ENCODE measurements at regions not wholly inside any gene's neighbourhood (a gene's known extent, or its start where the extent isn't known, plus 50 kb on each side); places are given as distances from the start of the nearest gene placed in this dataset.
"Not testable (repeated sequence)": the region's sequence is repeated elsewhere in the genome, so short reads cannot be mapped to it uniquely, and the experiment has no call there.

DNA sequence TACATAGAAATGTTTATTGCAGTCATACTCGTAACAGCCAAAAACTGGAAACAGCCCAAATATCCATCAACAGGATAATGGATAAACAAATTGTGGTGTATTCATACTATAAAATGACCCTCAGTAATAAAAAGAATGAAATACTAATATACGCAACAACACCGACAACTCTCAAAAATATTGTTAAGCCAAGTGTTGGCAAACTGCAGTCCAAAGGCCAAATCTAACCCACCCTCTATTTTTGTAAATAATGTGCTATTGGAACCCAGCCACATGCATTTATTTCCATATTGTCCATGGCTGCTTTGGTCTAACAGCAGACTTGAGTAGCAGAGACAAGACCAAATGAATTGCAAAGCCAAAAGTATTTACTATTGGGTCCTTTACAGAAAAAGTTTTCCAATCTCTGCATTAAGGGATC is 151.0 kb downstream of the MREG start:
- DNase-seq (ENCODE audit: low read depth, low spot score) = no peak

DNA sequence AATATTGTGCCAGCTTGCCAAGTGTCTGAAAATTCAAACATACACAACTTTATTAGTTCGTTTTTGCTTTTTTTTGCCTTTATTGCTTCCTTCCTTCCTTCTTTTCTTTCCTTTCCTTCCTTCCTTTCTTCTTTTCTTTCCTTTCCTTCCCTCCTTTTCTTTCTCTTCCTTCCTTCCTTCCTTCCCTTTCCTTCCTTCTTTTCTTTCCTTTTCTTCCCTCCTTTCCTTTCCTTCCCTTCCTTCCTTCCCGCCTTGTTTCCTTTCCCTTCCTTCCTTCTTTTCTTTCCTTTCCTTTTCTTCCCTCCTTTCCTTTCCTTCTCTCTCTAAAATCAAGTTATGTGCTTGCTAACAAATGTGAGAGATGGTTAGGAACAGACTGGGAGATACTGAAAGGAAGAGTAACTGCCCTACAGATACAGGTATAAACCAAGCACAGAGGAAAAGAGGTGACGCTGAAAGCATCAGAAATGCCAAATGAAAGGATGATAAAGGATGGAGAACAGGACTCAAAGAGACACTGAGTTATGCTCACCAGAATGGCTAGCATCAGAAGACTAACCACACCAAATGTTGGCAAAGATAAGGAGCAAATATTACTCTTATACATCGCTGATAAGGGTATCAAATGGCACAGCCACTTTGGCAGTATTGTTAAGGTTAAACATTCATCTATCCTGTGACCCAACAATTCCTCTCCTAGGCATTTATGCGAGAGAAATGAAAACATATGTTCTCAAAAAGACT is 151.6 kb downstream of the MREG start:
- DNase-seq (ENCODE audit: low read depth, low spot score) = no peak

DNA sequence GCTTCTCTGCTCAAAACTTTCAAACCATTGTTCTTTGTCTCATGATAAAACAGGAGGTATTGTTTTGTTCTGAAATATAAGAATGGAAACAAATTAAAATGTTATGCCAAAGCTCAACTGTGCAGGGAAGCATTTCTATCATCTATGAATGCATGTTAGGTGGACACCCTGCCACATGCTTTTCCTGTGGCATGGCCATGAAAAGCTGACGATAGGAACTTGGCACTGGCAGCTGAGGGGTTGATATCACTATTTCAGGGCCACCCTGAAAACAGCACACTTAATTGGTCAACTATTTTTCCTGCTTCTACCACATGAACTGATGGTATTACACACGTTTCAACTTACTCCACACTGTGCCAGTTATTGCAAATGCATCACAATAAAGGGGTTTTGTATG is 157.3 kb downstream of the MREG start:
- DNase-seq (ENCODE audit: low read depth, low spot score) = no peak

DNA sequence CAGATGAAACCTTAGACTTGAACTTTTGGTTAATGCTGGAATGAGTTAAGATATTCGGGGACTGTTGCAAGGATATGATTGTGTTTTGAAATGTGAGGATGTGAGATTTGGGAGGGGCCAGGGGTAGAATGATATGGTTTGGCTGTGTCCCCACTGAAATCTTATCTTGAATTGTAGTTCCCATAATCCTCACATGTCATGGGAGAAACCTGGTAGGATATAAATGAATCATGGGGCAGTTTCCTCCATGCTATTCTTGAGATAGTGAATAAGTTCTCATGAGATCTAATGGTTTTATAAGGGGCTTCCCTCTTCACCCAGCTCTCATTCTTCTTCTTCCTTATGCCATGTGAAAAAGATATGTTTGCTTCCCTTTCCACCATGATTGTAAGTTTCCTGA is 158.0 kb downstream of the MREG start:
- not testable (repeated sequence) for DNase-seq (ENCODE audit: low read depth, low spot score)

DNA sequence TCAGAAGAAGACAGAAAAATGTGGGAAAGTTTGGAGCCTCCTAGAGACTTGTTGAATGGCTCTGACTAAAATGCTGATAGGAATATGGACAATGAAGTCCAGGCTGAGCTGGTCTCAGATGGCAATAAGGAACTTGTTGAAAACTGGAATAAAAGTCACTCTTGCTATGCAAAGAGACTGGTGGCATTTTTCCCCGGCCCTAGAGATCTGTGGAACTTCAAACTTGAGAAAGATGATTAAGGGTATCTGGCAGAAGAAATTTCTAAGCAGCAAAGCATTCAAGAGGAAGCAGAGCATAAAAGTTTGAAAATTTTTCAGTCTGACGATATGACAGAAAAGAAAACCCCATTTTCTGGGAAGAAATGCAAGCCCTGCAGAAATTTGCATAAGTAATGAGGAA is 159.3 kb downstream of the MREG start:
- no peak for DNase-seq (ENCODE audit: low read depth, low spot score)

DNA sequence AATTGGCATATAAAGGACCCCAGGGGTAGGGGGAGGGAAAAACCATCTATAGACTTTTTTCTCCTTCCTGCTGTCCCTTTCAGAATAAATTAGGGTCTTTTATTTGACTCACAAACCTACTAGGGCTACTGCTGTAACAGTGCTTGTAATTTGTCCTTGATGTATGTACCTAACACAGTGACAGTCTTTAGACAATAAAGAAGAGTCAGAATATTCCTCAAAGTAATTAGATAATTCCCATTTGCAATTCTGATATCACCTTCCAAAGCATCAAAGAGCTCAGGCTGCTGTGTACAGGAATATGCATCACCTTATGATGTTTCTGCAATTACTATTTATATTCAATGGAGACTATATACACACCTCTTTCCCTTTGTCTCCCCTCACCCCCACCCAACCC is 161.7 kb downstream of the MREG start:
- no peak for DNase-seq (ENCODE audit: low read depth, low spot score)

DNA sequence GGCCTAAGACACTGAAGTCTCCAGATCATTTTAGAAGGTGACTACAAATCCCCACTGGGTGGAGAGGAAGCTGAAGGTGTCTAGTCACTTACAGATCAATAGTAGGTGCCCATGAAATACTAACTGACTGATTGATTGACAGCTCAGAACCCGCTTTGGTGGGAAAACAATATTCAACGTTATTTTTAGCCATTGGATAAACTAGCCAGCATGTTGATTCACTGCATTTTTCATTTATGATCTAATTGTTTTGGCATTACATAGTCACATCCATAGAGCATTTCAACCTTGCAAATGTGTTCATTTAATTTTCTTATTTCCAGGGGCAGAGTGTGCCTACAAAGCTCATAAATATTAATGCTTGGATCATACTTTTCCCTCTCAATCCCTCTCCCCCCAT is 162.3 kb downstream of the MREG start:
- DNase-seq (ENCODE audit: low read depth, low spot score) = no peak

DNA sequence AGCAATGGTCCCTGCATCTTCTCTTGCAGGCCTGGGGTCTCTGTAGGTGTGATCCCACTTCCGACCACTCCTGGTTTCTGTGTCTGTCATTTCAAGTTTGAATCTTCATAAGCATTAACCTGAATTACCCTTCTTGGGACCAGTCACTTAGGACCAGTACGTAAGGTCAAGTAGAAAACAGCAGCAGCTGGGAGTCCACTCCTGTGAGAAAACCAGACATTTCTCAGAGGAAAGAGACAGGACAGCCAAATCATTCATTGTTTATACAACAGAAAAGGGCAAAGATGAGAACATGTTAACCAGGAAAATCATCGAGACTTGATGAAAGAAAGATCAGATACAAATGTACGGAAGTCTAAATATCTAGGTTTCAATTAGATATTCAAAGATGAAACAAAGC is 163.0 kb downstream of the MREG start:
- DNase-seq (ENCODE audit: low read depth, low spot score) = peak; percentile 64

DNA sequence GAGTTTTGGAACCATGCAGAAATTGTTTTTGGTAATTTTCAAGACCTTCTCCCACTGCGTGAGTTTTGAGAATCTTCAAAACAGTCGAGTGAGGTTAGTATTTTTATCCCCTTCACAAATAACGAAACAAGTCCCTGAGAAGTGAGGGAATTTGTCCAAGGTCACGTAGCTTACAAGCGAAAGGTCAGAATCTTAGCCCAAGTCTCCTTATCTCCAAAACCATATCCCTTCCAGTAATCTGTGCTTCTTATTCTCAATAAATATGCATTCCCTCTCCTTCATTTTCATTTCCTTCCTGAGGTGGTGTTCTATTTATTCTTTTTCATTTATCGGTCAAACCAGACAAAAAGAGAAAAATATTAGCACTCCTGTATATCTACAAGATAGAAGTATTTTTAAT is 163.6 kb downstream of the MREG start:
- peak; percentile 95 for DNase-seq (ENCODE audit: low read depth, low spot score)

DNA sequence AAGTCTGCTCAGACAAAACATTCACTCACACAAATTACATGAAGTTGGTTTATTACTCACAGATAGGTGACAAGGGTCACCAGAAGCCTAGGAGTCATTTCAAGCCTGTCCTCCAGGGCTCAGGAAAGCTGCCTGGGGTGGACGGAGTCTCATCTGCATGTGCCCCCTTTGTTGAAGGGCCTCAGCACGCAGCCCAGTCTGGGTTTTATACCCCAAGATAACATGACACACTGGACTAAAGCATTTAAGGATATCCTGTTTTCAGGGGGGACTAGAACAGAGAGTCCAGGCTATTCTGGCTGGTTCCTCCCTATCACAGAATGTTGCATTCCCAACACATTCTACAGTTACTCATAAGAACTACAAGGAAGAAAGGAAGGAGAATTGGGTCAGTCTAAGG is 164.7 kb downstream of the MREG start:
- DNase-seq (ENCODE audit: low read depth, low spot score) = peak; percentile 96

DNA sequence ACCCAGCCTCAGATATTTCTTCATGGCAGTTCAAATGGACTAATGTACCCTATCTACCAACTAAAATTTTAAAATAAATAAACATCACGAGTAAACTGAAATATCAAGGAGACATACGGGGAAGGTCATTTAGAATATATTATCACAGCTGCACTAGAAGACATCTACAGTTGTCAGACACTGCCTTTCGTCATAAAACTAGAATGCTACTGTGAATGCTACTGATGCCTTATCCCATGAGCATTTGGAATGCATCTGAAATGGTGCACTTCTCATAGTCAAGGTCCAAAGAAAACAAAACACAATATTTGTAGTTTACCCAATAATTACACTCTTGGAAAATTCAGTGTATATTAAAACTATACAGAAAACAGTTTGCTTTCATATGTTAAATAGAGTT is 165.2 kb downstream of the MREG start:
- no peak for DNase-seq (ENCODE audit: low read depth, low spot score)

DNA sequence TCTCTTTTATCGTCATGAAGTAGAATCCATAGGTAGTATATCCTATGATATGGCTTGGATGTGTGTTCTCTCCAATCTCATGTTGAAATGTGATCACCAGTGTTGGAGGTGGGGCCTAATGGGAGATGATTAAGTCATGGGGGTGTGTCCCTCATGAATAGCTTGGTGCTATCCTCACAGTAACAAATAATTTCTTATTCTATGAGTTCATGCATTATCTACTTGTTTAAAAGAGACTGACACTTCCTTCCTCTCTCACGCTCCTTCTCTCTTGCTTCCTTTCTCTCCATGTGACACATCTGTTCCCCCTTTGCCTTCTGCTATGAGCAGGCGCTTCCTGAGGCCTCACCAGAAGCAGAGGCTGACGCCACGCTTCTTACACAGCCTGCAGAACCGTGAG is 165.6 kb downstream of the MREG start:
- peak; percentile 97 for DNase-seq (ENCODE audit: low read depth, low spot score)

DNA sequence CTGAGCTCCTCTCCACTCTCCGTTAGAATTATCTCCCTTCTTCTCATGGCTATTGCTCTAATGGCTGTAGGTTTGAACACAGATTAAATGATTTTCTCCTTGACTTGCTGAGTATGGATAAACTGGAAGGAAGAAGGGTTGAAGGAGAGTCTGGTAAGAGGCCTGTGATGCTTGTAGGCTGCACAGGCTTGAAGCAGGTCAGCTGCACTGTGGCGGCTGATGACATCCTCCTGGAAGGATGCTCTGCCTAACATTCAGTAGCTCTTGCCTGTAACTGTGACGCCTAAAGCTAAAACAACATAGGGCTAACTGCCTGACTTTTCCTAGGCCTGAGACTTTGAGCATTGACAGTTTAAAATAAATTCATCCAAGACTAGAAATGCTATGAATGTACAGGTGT is 166.3 kb downstream of the MREG start:
- no peak for DNase-seq (ENCODE audit: low read depth, low spot score)

DNA sequence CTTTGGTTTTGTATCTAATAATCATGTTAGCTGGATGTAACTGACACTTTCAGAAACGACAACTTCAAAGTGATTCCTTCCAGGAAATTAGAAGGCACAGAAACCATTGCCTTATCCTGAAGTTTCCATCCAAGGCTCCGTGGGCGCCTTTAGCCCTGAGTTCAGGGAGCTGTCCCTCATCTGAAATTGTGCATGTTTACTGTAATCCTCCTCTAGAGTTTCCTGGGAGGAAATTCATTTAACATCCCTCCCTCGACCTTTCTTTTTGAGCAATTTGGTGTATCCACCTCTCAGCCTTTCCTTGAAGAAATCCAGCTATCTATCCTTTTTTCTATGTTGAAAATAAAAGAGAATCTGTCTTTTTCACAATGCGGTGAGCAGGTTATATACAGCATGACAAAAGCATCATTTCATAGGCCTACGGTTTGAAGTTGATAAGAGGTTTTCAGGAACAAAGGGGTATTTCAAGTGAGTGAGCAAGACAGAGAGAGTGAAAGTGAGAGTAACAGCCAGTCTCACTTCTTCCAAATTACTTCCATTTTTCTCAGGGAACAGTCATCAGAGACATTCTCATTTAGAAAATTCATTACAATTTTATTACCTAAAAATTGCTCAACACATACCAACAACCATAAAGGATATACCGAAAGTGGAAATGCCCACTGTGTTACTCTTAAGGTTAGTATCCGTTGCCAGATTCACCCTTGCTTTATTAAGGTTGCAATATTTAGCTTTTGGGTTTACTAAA is 167.3 kb downstream of the MREG start:
- DNase-seq (ENCODE audit: low read depth, low spot score) = no peak

DNA sequence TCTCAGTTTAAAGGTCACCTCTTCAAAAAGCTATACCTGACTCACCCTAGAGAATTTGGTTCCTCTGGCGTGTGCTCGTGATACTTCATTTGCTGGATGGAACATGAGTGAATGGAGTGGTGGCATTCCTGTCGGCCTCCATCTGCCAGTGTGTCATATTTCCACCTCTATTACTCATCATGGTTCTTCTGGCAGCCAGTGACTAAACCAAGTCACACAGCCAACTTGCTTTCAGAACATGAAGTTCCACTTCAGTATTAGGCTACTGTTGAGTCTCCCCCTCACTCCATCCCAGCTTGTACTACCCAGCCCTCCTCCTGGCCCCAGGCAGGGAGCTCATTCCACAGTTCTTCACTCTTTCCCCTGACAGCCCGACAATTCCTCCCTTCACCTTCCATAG is 169.8 kb downstream of the MREG start:
- DNase-seq (ENCODE audit: low read depth, low spot score) = peak; percentile 70

DNA sequence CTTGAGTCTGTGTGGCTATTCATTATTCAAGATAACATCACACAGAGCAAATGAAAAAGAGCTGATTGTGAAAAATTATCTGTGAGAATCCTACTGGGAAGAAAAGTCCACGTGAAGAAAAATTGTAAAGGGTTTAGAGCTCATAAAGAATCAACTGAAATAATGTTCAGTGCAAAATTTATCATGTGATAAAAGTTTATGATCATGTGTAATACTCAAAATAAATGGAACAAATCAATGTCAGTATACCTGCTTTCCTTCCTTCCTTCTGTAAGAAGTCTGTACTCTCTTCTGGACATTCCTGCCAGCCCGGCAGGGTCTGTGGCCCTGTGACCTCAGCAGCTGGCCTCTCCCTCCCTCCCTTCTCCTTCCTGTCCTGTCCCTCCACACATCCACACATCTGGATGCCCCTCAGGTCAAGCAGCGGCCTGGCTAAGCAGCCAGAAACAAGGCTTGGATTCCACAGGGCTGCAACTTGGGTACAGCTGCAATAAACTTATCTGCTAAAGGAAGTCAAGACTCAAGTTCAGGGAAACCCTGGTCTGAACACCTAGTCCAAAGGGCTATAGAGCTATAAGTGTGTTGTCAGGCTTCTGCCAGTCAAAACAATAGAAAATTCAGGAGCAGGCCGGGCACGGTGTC is 172.1 kb downstream of the MREG start:
- DNase-seq (ENCODE audit: low read depth, low spot score) = no peak

DNA sequence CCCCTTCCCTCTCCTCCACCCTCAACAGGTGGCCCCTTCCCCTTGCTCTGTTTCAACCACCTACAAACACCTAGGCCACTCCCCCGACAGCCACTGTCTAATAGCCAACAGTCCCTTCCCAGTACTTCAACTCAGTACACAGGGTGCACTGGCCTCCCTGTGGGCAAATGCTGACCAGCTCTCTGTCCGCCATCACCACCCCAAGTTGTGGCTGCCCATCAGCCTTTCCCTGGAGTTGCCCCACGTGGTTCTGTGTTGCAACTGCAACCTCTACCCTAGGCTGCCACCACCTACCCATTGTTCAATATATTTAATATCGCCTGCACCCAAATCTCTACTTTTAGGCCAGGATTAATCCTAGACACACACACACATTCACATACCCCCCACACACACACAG is 173.5 kb downstream of the MREG start:
- no peak for DNase-seq (ENCODE audit: low read depth, low spot score)

DNA sequence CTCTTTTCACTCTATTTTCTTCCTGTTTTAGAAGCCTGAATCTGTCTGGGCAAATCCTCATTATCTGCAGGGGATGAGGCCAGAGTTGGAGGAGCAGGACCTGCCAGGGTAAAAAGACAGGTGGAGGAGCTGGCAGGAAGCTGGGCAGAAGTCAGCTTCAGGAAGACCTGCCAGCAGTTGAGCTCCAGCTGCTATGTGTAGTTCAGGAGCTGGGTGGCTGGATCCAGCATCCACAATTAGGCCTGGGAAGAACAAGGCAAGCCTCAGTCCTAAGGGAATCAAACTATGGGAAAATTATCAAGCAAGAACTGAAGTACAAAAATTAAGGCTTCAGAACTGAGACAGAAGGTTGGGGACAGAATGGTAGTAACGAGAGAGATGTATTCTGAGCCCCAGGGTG is 174.0 kb downstream of the MREG start:
- no peak for DNase-seq (ENCODE audit: low read depth, low spot score)

DNA sequence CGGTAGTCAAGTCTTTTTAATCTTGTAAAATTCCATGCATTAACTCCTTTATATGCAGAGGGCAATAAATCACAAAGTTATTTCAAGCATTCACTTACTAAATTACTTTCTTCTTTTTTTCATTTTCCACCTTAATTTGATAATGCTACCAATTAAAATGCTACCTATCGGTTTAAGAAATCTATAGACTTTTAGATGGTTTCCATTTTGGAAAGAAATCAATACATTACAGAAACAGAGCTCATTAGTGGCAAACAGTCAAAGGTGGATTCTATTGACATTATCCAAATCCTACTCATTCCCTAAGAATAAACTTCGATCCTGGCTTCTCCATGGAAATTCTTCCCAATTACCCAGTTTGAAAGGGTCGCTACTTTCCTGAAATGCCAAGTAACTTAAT is 176.5 kb downstream of the MREG start:
- no peak for DNase-seq (ENCODE audit: low read depth, low spot score)

DNA sequence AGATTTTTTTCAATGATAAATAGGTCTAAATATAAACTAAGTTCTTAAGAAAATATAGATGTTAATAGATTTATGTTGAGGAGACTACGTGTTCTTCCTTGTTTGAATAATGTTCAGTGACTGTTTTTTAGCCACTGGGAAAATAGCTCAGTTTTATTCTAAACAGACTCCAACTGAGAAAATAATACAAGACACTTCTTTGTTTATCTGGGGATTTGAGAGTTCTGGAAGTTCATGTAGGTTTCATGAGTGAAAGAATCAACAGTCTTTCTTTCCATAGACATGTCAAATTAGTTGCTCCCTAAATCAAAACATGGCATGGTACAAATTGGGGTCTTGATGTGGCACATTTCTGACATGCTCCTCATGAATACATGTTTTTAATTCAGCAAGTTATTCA is 177.7 kb downstream of the MREG start:
- DNase-seq (ENCODE audit: low read depth, low spot score) = no peak

DNA sequence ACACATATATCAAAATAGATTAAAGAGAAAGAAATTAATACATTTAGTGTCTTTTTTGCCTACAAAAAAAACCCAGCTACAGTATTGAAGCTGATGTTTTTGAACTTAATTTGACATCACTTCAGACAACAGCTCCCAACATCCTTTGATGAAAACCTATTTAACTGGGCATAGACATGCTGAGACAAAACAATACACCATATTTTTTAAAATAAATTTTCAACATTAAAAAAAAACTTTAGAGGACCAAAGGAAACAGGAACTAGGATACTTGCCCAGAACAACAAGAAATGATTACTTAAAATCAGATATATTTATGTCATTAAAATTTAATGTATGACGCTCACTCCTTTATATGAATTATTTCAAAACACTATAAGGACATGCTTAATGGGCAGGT is 178.1 kb downstream of the MREG start:
- no peak for DNase-seq (ENCODE audit: low read depth, low spot score)

DNA sequence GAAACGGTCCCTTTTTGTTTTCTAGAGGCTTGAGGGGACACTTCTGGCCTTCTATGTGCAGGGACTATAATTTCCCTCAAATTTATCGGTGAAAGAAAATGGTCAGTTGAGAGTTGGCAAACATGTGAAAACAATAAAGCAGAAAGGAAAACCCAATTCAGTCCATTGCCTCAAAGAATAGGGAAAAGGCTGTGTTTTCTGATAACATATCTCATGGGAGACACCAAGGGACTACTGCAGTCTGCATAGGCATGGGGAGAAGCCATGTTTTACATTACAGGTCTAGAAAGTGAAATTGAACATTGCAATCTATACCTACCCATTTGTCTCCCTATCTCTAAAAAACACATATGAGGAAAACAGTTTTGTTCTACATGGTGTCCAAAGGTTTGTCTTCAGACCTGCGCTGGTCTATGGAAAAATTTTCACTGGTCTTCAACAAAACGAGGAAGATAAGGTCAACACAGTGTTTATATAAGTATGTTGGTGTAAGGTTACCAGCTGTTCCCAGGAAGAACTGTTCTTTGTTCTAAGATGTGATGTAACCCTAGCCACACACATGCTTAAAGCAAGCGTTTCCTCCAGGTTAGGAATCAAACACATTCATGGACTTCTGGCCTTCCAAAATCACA is 179.7 kb downstream of the MREG start:
- peak; percentile 83 for DNase-seq (ENCODE audit: low read depth, low spot score)
